ENCODE measurements at regions not wholly inside any gene's neighbourhood (a gene's known extent, or its start where the extent isn't known, plus 50 kb on each side); places are given as distances from the start of the nearest gene placed in this dataset.
"Not testable (repeated sequence)": the region's sequence is repeated elsewhere in the genome, so short reads cannot be mapped to it uniquely, and the experiment has no call there.

GRCh38 chr9:22508354-22508753 lies 61.7 kb downstream of the DMRTA1 start:
- not testable (repeated sequence) for DNase-seq

- DNase-seq, result no peak
Observed at GRCh38 chr9:22508790-22509189, 62.2 kb downstream of the DMRTA1 start.

GRCh38 chr9:22512495-22512894 lies 65.9 kb downstream of the DMRTA1 start:
- no peak for DNase-seq

GRCh38 chr9:22514871-22515270 lies 68.2 kb downstream of the DMRTA1 start:
- DNase-seq, result no peak

GRCh38 chr9:22522206-22522740 lies 75.6 kb downstream of the DMRTA1 start:
- DNase-seq, result no peak

- DNase-seq, result no peak
Observed at GRCh38 chr9:22528485-22528884, 81.9 kb downstream of the DMRTA1 start.

GRCh38 chr9:22529426-22530199 lies 83.0 kb downstream of the DMRTA1 start:
- no peak for DNase-seq

GRCh38 chr9:22535780-22536179 lies 89.2 kb downstream of the DMRTA1 start:
- DNase-seq, result no peak

- no peak for DNase-seq
Observed at GRCh38 chr9:22537721-22538120, 91.1 kb downstream of the DMRTA1 start.

GRCh38 chr9:22548625-22549024 lies 102.0 kb downstream of the DMRTA1 start:
- DNase-seq, result no peak

GRCh38 chr9:22574740-22575139 lies 128.1 kb downstream of the DMRTA1 start:
- DNase-seq, result no peak

GRCh38 chr9:22580788-22581187 lies 134.2 kb downstream of the DMRTA1 start:
- no peak for DNase-seq

GRCh38 chr9:22582221-22582620 lies 135.6 kb downstream of the DMRTA1 start:
- no peak for DNase-seq

- DNase-seq, result no peak
Observed at GRCh38 chr9:22588918-22589317, 142.3 kb downstream of the DMRTA1 start.

- DNase-seq, result no peak
Observed at GRCh38 chr9:22590336-22591033, 143.9 kb downstream of the DMRTA1 start.

- no peak for DNase-seq
Observed at GRCh38 chr9:22595805-22596204, 149.2 kb downstream of the DMRTA1 start.

- DNase-seq, result no peak
Observed at GRCh38 chr9:22617156-22617555, 170.5 kb downstream of the DMRTA1 start.

- DNase-seq, result no peak
Observed at GRCh38 chr9:22622815-22623214, 176.2 kb downstream of the DMRTA1 start.

- DNase-seq, result no peak
Observed at GRCh38 chr9:22623236-22623635, 176.6 kb downstream of the DMRTA1 start.

- no peak for DNase-seq
Observed at GRCh38 chr9:22625540-22625939, 178.9 kb downstream of the DMRTA1 start.

- no peak for DNase-seq
Observed at GRCh38 chr9:22643541-22643940, 196.9 kb downstream of the DMRTA1 start.

- no peak for DNase-seq
Observed at GRCh38 chr9:22645893-22646292, 199.3 kb downstream of the DMRTA1 start.

GRCh38 chr9:22649384-22649783 lies 202.8 kb downstream of the DMRTA1 start:
- DNase-seq, result no peak

GRCh38 chr9:22650145-22650544 lies 203.5 kb downstream of the DMRTA1 start:
- no peak for DNase-seq
